ENCODE measurements at regions not wholly inside any gene's neighbourhood (a gene's known extent, or its start where the extent isn't known, plus 50 kb on each side); places are given as distances from the start of the nearest gene placed in this dataset.
A peak's percentile ranks its signal among the peaks of the same experiment; 100 is the strongest.

- H2AFZ ChIP-seq (ENCODE audit: control insufficient read depth, low read depth, low read length): no peak overlapping the region
- H3K4me2 ChIP-seq (ENCODE audit: control insufficient read depth, insufficient read depth): no peak overlapping the region
- in situ Hi-C loops (cut with MboI): no loop called here
- POLR2A ChIA-PET: no interaction called here
- RAD21 ChIA-PET (ENCODE audit: unreplicated experiment): interaction anchor here (1.8 kb wide), 1 partner anchor 326 kb away, joined by 4 read pairs; no protein-coding TSS in a partner anchor
- 36% methylated on average over 2 of the region's 2 CpGs for WGBS (ENCODE audit: insufficient coverage, insufficient replicate concordance, low lambda C conversion rate, missing lambda C conversion rate)
- no peaks in the 10 kb centered on the region for H3K27me3 ChIP-seq (replicated peaks in 1 of 2; ENCODE audit: control insufficient read depth in 2 of 2, insufficient read depth in 2 of 2, low read length in 1 of 2)
- FAIRE-seq (no peak), DNase-seq (ENCODE audit: low read depth, low spot score) (no peak), ATAC-seq (peak; percentile 25)
- SMC1A ChIA-PET (ENCODE audit: uncharacterized antibody, unreplicated experiment): interaction anchor here (1.2 kb wide), 1 partner anchor 326 kb away, joined by 6 read pairs; no protein-coding TSS in a partner anchor
- TF ChIP-seq MTA2 (IDR thresholded peaks at IDR 0.05; ENCODE audit: low read depth) (peak; percentile 42; the same call in 1 of the 2 replicates), MEF2B (IDR thresholded peaks at IDR 0.05; ENCODE audit: partially characterized antibody, poor library complexity, severe bottlenecking) (peak; percentile 57), ZZZ3 (IDR thresholded peaks at IDR 0.05; ENCODE audit: control insufficient read depth, insufficient read length, low read depth) (no peak)
- CTCF ChIA-PET: interaction anchor here (1.2 kb wide), 1 partner anchor 308 kb away, joined by 3 read pairs; no protein-coding TSS in a partner anchor
- H4K20me1 ChIP-seq (ENCODE audit: control insufficient read depth, insufficient read depth): no peaks in the 10 kb centered on the region
- H3K27ac ChIP-seq (ENCODE audit: control insufficient read depth, insufficient read depth): no peak overlapping the region
- BruUV-seq (replicated peaks): no TSS peak
- H3K4me3 ChIP-seq: no peak overlapping the region
- H3K79me2 ChIP-seq (ENCODE audit: control insufficient read depth, insufficient read depth, low read length): no peaks in the 10 kb centered on the region
- no peaks in the 10 kb centered on the region for H3K36me3 ChIP-seq (ENCODE audit: control insufficient read depth in 2 of 2, insufficient read depth in 2 of 2, low read length in 1 of 2)
- H3K4me1 ChIP-seq (ENCODE audit: control insufficient read depth, insufficient read depth, low read length): no peaks in the 10 kb centered on the region
- intact Hi-C loops (cut with micrococcal nuclease; ENCODE audit: unreplicated experiment): no loop called here
- H3K9ac ChIP-seq (ENCODE audit: control insufficient read depth, insufficient read depth, low read length): no peak overlapping the region
- no peaks in the 10 kb centered on the region for H3K9me3 ChIP-seq (replicated peaks; ENCODE audit: control insufficient read depth, insufficient read depth, low read length)
These were observed 166.7 kb upstream of the KCNIP4 start for GRCh38 chr4:22115262-22115661.

DNA sequence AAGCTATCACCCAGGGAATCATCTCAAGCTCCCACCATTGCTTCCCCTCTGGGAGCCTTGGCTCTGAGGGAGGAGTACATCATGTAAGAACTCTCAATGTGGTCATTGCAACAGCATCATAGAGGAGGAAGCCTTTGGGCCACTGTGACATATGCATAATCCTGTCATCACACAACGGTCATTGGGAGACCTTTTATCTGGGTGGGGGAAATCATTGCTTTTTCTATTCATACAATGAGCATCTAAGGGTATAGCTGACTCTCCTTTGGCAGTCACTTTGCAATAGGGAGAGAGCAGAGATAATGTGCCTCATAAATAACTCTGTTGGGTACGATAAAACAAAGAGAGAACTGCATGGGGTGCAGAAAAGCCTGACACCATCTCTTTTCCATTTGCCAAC, 155.2 kb upstream of the KCNIP4 start:
- no peaks in the 10 kb centered on the region for H3K27me3 ChIP-seq (replicated peaks in 1 of 2; ENCODE audit: control insufficient read depth in 2 of 2, insufficient read depth in 2 of 2, low read length in 1 of 2)
- WGBS (ENCODE audit: insufficient coverage, insufficient replicate concordance, low lambda C conversion rate, missing lambda C conversion rate): 0% methylated on average over 2 of the region's 2 CpGs
- ChIA-PET RAD21 (ENCODE audit: unreplicated experiment) (no interaction called here), SMC1A (ENCODE audit: uncharacterized antibody, unreplicated experiment) (no interaction called here), POLR2A (no interaction called here), CTCF (interaction anchor here (1.8 kb wide), 1 partner anchor 27 kb away, joined by 4 read pairs; no protein-coding TSS in a partner anchor)
- H3K4me3 ChIP-seq: no peak overlapping the region
- no peak overlapping the region for H2AFZ ChIP-seq (ENCODE audit: control insufficient read depth, low read depth, low read length)
- DNase-seq (ENCODE audit: low read depth, low spot score) (no peak), ATAC-seq (no peak), FAIRE-seq (no peak)
- intact Hi-C loops (cut with micrococcal nuclease; ENCODE audit: unreplicated experiment) (no loop called here), in situ Hi-C loops (cut with MboI) (no loop called here)
- no peak overlapping the region for H3K27ac ChIP-seq (ENCODE audit: control insufficient read depth, insufficient read depth)
- no peaks in the 10 kb centered on the region for H3K9me3 ChIP-seq (replicated peaks; ENCODE audit: control insufficient read depth, insufficient read depth, low read length)
- no TSS peak for BruUV-seq (replicated peaks)
- no peaks in the 10 kb centered on the region for H3K4me1 ChIP-seq (ENCODE audit: control insufficient read depth, insufficient read depth, low read length)
- H3K79me2 ChIP-seq (ENCODE audit: control insufficient read depth, insufficient read depth, low read length): no peaks in the 10 kb centered on the region
- no peaks in the 10 kb centered on the region for H4K20me1 ChIP-seq (ENCODE audit: control insufficient read depth, insufficient read depth)
- H3K9ac ChIP-seq (ENCODE audit: control insufficient read depth, insufficient read depth, low read length): no peak overlapping the region
- no peaks in the 10 kb centered on the region for H3K36me3 ChIP-seq (ENCODE audit: control insufficient read depth in 2 of 2, insufficient read depth in 2 of 2, low read length in 1 of 2)
- no peak overlapping the region for H3K4me2 ChIP-seq (ENCODE audit: control insufficient read depth, insufficient read depth)
- TF ChIP-seq SUZ12 (IDR thresholded peaks at IDR 0.05; ENCODE audit: unreplicated experiment) (no peak), CBFB (IDR thresholded peaks at IDR 0.05; ENCODE audit: low read depth) (no peak), POLR2AphosphoS5 (IDR thresholded peaks at IDR 0.05; ENCODE audit: low read length) (no peak), ESRRA (IDR thresholded peaks at IDR 0.05; ENCODE audit: low read length) (no peak), FOS (IDR thresholded peaks at IDR 0.05; ENCODE audit: borderline replicate concordance, extremely low read depth, insufficient read length) (no peak)
- TF ChIP-seq, protein P1, sequence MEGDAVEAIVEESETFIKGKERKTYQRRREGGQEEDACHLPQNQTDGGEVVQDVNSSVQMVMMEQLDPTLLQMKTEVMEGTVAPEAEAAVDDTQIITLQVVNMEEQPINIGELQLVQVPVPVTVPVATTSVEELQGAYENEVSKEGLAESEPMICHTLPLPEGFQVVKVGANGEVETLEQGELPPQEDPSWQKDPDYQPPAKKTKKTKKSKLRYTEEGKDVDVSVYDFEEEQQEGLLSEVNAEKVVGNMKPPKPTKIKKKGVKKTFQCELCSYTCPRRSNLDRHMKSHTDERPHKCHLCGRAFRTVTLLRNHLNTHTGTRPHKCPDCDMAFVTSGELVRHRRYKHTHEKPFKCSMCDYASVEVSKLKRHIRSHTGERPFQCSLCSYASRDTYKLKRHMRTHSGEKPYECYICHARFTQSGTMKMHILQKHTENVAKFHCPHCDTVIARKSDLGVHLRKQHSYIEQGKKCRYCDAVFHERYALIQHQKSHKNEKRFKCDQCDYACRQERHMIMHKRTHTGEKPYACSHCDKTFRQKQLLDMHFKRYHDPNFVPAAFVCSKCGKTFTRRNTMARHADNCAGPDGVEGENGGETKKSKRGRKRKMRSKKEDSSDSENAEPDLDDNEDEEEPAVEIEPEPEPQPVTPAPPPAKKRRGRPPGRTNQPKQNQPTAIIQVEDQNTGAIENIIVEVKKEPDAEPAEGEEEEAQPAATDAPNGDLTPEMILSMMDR (IDR thresholded peaks at IDR 0.05 in 2 of 3, conservative IDR thresholded peaks at IDR 0.05 in 1 of 3; ENCODE audit: control insufficient read depth in 2 of 3, extremely low read depth in 1 of 3, insufficient read depth in 1 of 3, low read depth in 3 of 3, low read length in 3 of 3): no peak
- TF ChIP-seq, protein P2, sequence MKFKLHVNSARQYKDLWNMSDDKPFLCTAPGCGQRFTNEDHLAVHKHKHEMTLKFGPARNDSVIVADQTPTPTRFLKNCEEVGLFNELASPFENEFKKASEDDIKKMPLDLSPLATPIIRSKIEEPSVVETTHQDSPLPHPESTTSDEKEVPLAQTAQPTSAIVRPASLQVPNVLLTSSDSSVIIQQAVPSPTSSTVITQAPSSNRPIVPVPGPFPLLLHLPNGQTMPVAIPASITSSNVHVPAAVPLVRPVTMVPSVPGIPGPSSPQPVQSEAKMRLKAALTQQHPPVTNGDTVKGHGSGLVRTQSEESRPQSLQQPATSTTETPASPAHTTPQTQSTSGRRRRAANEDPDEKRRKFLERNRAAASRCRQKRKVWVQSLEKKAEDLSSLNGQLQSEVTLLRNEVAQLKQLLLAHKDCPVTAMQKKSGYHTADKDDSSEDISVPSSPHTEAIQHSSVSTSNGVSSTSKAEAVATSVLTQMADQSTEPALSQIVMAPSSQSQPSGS (IDR thresholded peaks at IDR 0.05; ENCODE audit: low read length): no peak
- TF ChIP-seq, protein P3, sequence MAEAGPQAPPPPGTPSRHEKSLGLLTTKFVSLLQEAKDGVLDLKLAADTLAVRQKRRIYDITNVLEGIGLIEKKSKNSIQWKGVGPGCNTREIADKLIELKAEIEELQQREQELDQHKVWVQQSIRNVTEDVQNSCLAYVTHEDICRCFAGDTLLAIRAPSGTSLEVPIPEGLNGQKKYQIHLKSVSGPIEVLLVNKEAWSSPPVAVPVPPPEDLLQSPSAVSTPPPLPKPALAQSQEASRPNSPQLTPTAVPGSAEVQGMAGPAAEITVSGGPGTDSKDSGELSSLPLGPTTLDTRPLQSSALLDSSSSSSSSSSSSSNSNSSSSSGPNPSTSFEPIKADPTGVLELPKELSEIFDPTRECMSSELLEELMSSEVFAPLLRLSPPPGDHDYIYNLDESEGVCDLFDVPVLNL (IDR thresholded peaks at IDR 0.05; ENCODE audit: low read depth, low read length): no peak
- TF ChIP-seq, protein P4, sequence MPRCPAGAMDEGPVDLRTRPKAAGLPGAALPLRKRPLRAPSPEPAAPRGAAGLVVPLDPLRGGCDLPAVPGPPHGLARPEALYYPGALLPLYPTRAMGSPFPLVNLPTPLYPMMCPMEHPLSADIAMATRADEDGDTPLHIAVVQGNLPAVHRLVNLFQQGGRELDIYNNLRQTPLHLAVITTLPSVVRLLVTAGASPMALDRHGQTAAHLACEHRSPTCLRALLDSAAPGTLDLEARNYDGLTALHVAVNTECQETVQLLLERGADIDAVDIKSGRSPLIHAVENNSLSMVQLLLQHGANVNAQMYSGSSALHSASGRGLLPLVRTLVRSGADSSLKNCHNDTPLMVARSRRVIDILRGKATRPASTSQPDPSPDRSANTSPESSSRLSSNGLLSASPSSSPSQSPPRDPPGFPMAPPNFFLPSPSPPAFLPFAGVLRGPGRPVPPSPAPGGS (IDR thresholded peaks at IDR 0.05; ENCODE audit: borderline replicate concordance, insufficient read depth, low read depth, low read length, poor library complexity, severe bottlenecking): no peak
